ENCODE measurements at regions not wholly inside any gene's neighbourhood (a gene's known extent, or its start where the extent isn't known, plus 50 kb on each side); places are given as distances from the start of the nearest gene placed in this dataset.

DNA sequence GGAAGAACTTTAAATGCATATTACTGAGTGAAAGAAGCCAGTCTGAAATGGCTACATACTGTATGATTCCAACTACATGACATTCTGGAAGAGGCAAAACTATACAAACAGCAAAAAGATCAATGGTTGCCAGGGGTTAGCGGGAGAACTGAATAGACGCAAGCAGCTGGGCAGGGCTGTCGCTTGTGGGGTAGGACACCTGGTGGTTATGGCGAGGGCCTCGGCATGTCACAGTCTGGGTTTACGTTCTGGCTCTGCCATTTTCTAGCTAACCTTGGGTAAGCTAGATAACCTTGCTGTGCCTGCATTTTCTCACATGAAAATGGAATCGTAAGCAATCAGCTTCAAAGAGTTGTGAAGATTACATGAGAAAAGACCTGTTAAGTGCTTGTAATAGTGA lies 55.2 kb upstream of the SYT13 start:
- no peak for DNase-seq

- DNase-seq = peak; percentile 93
These were observed 53.8 kb upstream of the SYT13 start for GRCh38 chr11:45339729-45340519.

- no peak for DNase-seq
These were observed 51.6 kb upstream of the SYT13 start for GRCh38 chr11:45337583-45338360.

DNA sequence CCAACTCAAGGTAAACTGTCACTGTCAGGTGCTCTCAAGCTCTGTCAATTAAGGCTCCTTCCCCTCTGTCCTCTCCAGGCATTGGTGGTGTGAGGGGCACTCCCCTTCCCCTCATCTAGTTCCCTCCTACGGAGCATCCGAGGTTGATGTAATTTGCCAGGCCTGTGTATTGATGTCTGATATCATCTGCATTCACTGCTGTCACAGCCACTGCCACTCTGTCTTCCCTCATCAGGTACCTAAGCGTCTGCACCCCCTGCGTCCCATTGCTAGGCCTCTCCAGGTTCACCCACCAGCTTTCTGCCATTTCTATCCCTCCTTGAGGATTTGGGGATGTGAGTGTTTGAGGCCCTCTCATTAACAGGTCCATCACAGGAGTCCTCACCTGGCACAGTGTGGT lies 50.0 kb upstream of the SYT13 start:
- DNase-seq = no peak
